HG02588 (cell line): ENCODE measurements at regions not wholly inside any gene's neighbourhood (a gene's known extent, or its start where the extent isn't known, plus 50 kb on each side); places are given as distances from the start of the nearest gene placed in this dataset.
"Not testable (repeated sequence)": the region's sequence is repeated elsewhere in the genome, so short reads cannot be mapped to it uniquely, and the experiment has no call there.

Experiments used
- ATAC-seq: cut with Tn5 transposase; IDR thresholded peaks from one replicate; pipeline ENCODE4 v1.9.1; 2021; ENCODE audit warnings: mild to moderate bottlenecking, moderate library complexity; ENCODE audit not compliant: unreplicated experiment

DNA sequence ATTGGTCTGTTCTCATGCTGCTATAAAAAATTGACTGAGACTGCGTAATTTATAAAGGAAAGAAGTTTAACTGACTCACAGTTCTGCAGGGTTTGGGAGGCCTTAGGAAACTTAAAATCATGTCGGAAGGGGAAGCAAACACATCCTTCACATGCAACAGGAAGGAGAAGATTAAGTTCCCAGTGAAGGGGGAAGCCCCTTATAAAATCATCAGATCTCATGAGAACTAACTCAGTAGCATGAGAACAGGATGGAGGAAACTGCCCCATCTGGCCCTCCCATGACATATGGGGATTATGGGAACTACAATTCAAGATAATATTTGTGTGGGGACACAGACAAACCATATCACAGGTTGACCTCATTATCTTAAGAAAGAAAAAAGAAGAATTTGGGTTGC is 134.5 kb downstream of the PPP1R3A start:
- no peak for ATAC-seq

DNA sequence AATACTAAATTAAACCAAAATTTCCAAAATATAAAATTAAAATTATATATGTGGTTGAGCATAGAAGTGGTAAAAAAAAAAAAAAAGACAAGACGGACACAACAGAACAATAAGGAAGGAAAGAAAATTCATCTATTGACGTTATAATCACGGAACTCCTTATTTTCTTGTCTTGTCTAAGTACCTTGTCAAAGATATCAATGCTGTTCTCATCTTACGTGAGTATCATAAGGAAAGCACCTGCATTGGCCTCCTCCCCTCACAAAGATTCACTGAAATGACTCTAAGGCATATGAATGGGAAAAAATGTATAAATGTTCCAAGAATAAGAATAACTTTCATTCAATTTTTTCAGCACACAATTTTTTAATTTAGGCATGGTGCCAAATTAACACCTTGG is 135.4 kb downstream of the PPP1R3A start:
- ATAC-seq: no peak

DNA sequence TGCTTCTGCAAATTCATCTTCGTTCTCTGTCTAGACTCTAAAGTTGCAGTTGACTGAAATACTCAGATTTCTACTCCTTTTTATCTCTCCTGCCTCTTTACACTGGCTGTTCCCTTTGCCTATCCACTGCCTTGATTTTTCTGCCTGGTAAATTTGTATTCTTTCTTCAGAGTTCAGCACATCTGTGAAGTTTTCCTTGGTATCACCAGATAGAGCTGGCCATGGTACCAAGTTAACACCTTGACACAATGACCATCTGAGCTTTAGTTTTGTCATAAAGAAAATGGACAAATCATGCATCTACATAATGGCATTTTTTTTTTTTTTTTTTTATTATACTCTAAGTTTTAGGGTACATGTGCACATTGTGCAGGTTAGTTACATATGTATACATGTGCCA is 143.0 kb downstream of the PPP1R3A start:
- ATAC-seq: no peak

DNA sequence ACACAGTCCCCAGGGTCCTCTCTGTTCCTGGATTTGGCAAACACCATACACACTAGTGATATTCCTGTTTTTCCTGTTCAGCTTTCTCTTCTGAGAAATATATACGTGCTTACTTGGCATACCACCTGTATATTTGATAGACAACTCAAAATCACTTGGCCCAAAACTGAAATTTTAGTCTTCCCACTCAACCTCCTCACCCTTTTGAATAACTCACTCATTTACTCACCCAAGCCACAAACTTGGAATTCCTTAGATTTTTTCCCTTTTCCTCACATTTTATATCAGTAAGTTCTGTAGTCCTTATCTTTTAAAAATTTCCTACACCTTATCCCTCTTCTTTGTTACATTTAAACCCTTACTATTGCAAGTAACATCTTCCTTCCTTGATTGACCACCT is 143.4 kb downstream of the PPP1R3A start:
- ATAC-seq: no peak

DNA sequence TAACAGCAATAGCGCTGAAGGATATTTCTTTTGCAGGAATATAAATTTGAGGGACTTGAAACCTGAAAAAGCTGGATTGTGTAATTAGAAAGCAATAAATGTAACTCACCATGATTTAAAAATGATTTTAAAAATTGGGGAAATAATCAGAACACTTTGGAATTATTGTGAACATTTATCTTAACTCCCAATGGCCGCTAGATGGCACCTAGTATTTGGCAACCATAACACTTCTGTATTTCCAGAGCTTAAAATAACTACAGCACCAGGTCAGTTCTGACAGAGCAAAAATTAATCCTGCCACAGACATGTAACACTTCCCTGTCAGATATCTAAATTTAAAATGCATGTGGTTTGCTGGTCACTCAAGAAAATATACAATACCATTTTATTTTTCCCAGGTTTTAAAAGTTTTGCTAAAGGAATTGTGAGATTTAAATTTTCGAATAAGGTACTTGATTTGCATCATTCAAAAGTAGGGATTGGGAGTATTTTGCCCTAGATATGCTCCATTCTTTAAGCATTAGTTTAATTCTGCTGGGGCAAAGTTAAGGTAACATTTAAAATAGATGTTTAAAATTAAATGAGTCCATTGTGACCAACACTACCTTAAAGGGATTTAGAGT is 144.5 kb downstream of the PPP1R3A start:
- peak; percentile 92 for ATAC-seq

DNA sequence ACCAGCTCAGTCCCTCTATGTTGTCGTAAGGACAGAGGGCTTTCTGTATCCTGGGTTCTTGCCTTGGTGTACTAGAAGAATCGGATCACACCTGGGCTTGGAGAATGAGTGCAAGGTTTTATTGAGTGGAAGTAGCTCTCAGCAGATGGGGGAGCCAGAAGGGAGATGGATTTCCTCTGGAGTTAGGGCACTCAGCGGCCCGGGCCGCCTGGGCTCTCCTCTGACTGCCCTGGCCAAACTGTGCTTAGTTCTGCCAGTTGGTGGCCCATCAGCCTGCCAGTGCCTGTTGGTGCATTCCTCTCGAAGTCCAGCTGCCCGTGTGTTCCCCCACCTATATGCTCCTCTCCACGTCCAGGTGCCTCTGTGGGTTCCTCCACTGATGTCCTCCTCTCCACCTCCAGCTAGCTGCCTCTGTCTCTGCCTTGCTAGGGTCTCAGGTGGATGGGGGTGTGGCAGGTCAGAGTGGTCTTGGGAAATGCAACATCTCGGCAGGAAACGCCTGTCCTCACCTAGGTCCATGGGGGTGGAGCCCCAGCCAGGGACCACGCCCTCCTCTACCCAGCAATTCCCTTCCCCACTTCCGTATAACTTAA is 148.6 kb downstream of the PPP1R3A start:
- ATAC-seq: no peak

DNA sequence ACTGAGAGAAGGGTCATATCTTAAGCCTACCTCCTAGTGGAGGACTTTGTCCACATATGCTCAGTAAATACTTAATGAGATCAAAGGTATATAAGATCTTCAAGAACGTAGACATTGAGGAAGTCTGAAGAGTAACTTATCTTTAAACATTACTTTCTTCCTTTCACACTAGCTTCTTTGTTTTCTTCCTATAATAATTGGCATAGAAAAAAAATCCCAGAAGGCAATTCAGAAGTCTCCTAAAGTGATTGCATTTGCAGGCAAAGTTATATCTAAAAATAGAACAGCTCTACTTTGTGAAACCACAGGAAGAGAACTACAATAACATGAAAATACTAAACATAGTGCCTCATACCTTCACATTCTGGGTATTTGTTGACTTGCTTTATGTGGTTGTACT is 150.4 kb downstream of the PPP1R3A start:
- ATAC-seq: no peak

DNA sequence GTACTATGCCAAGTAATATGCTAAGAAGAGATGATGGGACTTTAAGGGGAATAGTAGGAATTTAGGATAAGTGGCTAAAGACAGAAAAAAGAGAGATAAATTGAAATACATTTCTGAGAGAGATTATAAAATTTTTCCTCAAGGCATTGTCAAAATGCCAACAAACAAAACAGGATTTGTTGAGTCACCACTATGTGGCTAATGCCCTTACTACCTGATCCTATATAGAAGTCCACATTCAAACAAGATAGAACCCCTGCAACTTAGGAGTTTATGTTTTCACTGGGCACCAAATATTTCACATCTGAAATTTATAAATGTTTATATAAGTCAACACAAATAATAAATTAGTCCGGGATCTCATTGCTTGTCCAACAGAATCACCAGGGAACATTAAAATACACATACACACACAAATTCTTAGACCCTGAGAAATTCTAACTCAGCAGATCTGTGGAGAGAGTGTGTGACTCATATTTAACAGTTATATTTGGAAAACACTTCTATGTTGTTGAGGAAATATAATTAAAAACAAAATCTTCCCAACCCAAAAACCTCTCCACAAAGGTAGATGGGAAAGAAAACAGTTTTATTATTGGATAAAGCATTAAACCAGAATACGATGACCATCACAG is 154.3 kb downstream of the PPP1R3A start:
- ATAC-seq: no peak

DNA sequence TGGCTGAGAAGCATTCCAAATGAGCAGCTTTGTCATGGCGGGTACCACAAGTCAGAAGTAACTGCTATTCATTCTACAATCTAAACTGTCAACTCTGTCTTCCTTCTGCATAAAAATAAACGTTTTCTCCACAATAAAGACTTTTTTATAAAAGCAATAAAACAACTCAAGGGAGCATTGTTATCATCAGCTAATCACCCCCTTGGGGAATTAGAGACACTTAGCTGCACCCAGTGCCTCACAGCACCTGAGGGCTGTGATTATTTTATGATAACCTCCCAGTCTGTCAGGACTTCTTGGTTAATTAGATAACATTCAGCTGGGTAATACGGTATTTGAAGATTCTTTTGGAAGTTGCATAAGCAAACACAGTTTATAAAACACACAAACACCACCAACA is 155.6 kb downstream of the PPP1R3A start:
- ATAC-seq: no peak

DNA sequence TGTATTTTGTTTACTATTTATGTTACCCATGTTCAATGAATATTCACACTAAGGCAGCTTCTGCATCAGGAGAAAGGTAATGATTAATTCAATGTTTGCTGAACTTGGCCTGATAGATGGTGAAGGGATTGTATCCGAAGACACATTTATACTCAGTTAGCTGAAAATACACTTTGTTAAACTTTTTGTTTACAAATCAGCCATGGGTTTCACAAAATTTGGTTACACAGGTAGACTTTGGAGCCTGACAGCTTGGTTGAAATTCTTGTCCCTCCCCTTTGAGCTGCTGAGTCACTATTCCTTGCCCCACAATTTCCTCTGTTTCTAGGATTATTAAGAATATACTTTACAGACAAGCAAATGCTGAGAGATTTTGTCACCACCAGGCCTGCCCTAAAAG is 162.6 kb downstream of the PPP1R3A start:
- no peak for ATAC-seq

DNA sequence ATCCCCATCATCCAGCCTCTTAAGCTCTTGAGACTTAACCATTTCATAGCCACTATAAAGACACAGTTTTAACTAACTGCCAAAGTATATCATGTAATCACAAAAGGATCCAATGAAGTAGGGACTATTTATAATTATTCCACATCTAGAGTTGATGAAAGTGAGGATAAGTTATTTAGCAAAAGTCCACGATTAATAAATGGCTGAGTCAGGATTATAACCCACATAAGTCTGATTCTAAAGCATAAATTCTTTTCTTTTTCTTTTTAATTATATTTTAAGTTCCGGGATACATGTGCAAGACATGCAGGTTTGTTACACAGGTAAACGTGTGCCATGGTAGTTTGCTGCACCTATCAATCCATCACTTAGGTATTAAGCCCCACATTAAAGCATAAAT is 166.1 kb downstream of the PPP1R3A start:
- no peak for ATAC-seq

DNA sequence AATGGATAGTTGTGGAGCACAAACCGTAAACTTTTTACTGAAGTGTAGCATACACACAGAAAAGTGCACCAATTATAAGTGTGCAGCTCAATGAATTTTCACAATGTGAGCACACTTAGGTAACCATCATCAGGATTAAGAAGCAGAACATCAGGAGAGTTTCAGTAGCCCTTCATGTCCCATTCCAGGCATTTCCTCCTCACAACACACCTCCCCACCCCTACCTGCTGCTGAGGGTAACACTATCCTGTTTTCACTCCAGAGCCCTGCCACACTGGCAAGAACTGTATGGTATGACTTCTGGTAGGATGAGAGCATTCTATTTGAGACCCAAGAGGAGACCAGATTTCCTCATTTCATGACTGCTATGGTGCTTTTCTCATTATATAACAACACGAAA is 166.5 kb downstream of the PPP1R3A start:
- no peak for ATAC-seq

DNA sequence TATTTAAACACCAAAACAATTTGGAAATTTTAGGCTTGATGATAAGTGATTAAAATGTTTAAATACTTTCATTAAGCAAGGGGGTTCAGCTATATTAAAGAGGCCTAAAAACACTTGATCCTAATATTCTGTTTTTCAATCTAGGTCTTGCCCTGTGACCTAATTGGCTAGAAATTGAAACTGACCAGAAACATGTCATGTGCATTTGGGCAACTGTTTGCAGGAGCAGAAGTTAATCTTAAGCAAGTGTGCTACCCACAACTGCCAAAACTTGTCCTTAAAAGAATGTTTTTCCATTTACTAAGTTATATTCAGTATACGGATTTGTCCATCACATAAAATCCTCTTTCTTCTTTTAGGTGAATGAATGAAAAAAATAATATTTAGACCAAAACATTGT is 167.3 kb downstream of the PPP1R3A start:
- no peak for ATAC-seq

DNA sequence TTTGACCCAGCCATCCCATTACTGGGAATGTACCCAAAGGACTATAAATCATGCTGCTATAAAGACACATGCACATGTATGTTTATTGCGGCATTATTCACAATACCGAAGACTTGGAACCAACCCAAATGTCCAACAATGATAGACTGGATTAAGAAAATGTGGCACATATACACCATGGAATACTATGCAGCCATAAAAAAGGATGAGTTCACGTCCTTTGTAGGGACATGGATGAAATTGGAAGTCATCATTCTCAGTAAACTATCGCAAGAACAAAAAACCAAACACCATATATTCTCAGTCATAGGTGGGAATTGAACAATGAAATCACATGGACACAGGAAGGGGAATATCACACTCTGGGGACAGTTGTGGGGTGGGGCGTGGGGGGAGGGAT is 170.4 kb downstream of the PPP1R3A start:
- ATAC-seq: not testable (repeated sequence)

DNA sequence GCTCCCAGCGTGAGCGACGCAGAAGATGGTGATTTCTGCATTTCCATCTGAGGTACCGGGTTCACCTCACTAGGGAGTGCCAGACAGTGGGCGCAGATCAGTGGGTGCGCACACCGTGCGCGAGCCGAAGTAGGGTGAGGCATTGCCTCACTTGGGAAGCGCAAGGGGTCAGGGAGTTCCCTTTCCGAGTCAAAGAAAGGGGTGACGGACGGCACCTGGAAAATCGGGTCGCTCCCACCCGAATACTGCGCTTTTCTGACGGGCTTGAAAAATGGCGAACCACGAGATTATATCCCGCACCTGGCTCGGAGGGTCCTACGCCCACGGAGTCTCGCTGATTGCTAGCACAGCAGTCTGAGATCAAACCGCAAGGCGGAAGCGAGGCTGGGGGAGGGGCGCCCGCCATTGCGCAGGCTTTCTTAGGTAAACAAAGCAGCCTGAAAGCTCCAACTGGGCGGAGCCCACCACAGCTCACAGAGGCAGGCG is 175.8 kb downstream of the PPP1R3A start:
- ATAC-seq: not testable (repeated sequence)

DNA sequence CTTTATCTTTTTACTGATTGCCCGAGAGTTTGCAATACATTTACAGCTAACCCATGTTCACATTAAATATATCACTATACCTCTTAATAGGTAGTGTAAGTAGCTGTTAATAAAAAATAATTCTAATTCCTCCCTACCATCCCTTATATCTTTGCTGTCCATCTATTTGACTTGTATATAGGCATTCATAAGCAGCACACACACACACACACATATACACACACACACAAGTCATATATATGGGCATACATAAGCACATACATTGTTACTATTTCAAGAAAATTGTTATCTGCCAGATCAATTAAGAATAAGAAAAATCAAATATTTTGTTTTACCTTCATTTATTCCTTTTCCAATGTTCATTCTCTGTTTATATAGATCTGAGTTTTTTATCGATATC is 176.4 kb downstream of the PPP1R3A start:
- ATAC-seq: no peak

DNA sequence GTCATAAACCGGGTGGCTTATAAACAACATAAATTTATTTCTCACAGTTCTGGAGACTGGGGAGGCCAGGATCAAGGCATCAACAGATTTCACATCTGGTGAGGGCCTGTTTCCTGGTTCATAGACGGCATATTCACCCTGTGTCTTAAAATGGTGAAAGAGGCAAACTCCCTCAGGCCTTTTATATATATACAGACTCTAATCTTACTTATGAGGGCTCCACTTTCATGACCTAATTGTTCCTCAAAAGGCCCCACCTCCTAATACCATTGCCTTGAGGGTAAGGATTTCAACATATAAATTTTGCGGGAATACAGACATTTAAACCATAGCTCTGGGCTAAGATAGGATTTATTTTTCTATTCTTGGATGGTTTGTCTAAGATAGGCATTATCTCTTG is 187.2 kb downstream of the PPP1R3A start:
- ATAC-seq: no peak

DNA sequence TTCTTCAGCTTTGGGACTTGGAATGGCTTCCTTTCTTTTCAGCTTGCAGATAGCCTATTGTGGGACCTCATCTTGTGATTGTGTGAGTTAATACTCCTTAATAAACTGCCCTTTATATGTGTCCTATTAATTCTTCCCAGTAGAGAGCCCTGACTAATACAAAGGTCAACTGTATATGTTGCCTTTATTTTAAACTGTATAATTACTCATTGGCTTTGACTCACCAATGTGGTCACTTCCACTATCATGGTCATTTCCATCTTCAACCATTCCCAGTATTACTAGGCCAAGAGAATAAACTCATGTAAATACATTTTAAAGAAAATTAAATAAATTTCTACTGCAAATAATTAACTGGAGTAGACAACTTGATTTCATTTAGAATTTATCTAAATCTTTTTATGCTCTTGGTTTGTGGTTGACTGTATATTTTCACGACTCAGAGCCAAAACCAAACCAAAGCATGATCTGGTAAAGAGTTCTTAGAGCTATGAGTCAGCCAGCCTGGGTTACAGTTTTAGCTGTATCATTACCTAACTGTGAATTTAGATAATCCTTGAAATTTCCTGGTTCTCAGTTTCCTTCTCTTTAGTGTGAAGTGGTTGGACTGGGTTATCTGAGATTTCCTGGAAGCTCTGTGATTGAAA is 188.4 kb downstream of the PPP1R3A start:
- no peak for ATAC-seq

DNA sequence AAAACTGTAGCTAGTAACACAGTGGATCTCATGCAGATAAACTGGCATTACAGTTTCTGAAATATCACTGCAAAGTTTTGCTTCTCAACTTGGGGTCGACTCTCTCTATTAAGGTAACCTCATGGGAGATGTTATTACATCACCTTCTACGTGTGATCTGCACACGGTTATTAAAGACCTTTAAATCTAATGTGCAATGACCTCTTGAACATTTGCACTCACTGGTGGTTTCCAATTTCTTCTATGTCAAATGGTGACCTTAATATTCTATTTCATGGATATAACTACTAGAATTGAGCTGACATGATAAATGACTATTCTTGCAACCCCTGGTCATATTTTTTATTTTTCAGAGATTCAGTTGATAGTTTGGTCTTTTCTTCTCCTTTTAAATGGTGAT is 191.3 kb downstream of the PPP1R3A start:
- no peak for ATAC-seq

DNA sequence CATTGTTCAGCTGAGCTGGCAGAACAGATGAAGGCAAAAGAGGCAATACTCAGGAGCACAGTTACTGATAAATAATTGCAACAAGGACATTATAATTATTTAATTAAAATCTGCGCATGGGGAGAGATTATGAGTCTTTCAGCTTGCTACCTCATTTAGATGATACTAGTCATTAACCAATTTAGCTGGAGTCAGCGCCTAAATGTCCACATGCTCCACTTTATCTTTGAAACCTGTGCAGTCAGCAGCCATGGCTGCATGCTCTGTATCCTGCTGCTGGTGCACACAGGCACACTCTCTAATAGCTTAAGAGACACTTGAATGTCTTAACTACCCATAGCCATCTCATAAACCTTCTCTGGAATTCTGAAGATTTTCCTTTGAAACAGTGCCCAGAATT is 196.8 kb downstream of the PPP1R3A start:
- ATAC-seq: no peak

DNA sequence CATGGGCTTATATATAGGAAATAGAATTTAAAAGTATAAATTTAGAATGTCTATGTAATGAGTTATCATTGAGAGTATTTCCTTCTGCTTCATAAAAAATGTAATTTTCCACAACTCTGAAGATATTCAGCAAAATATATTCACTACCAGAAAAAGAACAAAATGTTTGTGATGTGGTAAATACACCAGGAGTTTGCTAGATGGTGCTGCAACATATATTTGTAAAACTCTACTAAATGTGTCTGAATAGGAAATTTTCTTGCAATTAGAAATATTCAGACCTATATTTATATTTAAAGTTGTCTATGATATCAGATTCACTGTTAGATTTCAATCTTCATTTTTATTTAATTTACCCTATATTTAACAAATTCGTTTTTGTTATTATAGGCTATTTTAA is 201.1 kb downstream of the PPP1R3A start:
- no peak for ATAC-seq
